GM21515 (cell line): ENCODE measurements at regions not wholly inside any gene's neighbourhood (a gene's known extent, or its start where the extent isn't known, plus 50 kb on each side); places are given as distances from the start of the nearest gene placed in this dataset.

Source experiments
- ATAC-seq: cut with Tn5 transposase; IDR thresholded peaks from one replicate; pipeline ENCODE4 v1.9.1; 2021; ENCODE audit not compliant: unreplicated experiment

GRCh38 chr14:98858561-98858960, 413.4 kb downstream of the BCL11B start:
- no peak for ATAC-seq

DNA sequence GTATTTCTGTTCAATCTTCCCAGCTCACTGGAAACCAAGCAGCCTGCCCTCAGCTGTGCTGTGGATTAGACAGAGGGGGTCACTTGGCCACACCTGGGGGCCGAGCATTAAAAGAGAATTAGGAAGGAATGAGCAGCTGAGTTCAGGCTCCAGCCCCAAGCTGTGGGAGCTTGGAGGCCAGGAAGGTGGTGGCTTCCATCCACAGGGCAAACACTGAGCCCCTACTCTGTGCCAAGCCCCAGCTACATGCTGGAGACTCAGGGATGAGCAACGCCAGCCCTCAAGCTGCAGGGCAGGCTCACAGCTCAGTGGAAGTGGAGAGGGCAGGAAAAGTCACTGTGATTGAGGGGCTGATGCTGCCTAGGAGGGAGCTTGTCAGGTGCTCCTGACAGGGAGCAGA, 412.7 kb downstream of the BCL11B start:
- no peak for ATAC-seq

GRCh38 chr14:98864211-98864610, 407.8 kb downstream of the BCL11B start:
- ATAC-seq, result no peak

DNA sequence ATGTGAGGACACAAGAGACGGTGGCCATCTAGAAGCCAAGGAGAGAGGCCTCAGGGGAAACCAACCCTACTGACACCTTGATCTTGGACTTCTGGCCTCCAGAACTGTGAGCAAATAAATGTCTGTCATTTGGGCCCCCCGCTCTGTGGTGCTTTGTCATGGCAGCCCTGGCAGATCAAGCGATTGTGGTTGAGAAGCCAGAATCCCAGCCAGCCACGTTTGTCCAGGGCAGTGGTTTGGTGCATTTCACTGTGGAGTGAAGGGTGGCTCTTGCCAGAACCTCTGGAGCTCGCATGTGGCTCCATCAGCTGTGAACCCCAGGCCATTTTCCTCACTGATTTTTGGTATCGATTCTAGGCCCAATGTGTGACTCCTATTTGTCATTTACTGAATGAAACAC, 404.9 kb downstream of the BCL11B start:
- ATAC-seq, result no peak

DNA sequence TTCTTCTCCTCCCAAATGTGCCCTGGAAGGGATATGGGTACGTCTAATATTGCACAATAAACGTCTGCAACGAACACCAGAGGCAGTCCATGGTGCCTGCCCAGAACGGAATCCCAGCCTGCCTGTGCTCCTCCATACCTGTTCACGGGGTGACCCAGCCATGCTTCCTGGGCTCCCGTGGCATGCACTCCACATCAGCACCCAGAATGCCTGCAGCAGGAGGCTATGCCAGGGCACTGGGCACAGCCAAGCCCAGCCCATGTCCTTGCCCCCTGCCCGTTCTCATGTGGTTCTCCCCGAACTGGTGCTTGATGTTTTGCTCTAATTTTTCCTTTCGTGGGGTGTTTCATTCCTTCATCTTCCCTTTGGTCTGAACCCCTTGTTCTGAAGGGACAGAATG, 404.3 kb downstream of the BCL11B start:
- ATAC-seq, result no peak

GRCh38 chr14:98868866-98869265, 403.1 kb downstream of the BCL11B start:
- ATAC-seq, result no peak

DNA sequence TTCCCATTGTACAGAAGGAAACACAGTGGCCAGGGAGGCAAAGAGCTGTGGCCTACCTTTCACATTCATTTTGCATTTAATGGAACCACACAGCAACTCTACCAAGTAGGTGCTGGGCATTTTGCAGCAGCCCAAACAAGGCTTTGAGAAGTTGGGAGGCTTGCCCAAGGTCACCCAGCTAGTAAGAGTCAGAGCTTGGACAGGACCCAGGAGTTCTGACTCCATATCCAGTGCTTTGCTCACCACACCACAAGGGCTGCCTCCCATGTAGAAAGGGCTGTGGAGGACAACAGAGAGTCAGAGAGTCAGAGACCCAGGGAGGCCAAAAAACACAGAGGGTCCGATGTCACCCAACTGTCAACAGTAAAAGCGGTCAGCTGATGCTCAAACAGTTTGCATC, 400.2 kb downstream of the BCL11B start:
- ATAC-seq, result no peak

DNA sequence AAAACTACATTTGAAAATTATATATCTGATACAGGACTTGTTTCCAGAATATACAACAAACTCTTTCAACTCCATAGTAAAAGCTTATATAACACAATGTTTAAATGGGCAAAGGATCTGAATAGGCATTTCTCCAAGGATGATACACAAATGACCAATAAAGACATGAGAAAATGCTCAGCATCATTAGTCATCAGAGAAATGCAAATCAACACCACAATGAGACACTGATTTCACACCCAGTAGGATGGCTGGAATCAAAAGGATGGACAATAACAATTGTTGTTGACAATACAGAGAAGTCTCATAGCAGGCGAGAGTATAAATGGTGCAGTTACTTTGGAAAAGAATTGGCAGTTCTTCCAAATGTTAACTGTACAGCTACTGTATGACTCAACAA, 394.9 kb downstream of the BCL11B start:
- ATAC-seq, result no peak

- no peak for ATAC-seq
Measured at GRCh38 chr14:98878282-98878681, 393.7 kb downstream of the BCL11B start.

- ATAC-seq, result no peak
Measured at GRCh38 chr14:98886982-98887381, 385.0 kb downstream of the BCL11B start.

- no peak for ATAC-seq
Measured at GRCh38 chr14:98888281-98888680, 383.7 kb downstream of the BCL11B start.

DNA sequence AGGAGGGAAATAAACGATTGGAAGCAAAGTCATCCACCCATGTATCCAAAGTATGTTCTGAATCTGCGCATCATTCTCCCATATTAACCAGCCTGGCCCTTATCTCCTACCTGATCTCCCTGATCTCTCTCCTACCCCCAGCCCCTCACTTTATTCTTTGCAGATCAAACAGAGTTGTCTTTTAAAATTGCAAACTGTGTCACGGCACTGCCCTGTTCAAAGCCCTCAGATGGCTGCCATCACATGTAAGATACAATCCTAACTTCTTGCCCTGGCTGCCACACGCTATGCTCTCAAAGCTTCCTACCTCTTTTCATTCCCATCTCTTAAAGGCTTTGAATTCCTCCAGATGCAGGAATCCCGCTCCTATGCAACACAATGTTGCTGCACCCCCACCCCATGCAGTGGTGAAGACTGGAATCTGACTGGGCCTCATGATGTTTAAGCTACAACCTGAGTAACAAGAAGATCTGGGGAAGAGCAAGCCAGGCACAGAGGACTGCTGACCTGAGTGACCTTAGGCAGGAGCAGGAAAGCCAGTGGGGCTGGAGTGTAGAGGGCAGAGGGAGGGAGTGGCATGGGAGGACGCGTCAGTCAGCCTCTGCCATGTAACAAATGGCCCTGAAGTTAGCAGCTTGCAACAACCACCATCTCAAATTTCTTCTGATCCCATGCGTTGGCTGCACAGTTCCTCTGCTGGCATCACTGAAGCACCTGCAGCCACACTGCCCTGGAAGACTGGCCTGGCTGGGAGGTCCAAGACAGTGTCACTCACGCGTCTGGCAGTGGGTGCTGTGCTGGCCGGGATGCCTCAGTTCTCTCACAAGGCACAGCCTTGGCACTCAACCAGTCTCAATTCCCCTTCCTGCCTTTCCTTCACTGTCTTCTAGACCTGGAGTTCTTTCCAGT, 382.8 kb downstream of the BCL11B start:
- ATAC-seq, result no peak

GRCh38 chr14:98889836-98890185, 382.2 kb downstream of the BCL11B start:
- no peak for ATAC-seq

GRCh38 chr14:98890556-98891340, 381.2 kb downstream of the BCL11B start:
- ATAC-seq, result no peak

GRCh38 chr14:98893675-98894074, 378.3 kb downstream of the BCL11B start:
- no peak for ATAC-seq

GRCh38 chr14:98894600-98894999, 377.4 kb downstream of the BCL11B start:
- ATAC-seq, result no peak

GRCh38 chr14:98896449-98896848, 375.5 kb downstream of the BCL11B start:
- no peak for ATAC-seq

DNA sequence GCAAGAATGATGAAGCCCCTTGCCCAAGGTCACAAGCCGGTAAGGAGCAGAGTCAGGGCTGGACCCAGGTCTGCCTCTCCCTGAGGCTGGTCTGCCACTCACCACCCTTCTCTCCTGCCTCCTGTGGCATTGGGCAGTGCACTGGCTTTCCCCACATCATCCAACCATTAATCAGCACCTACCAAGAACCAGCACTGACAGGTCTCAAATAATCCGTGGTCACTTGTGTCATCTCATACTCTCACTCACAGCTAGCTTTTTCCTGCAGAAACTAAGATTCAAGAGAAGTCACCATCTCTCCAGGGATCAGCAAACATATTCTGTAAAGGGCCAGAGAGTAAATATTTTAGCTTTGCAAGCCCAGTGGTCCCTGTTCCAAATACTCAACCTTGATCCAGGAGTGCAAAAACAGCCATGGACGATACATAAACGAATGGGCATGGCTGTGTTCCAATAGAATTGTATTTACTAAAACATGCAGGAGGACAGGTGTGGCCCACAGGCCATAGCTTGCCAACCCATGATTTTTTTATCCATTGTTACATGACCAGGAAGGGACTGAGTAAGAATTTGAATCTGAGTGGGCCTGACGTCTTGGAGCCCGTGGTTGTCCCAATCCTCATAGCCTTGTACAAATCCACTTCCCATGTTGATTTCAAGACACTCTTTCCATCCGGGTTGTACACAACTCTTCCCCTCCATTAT, 374.2 kb downstream of the BCL11B start:
- no peak for ATAC-seq

GRCh38 chr14:98899441-98899840, 372.6 kb downstream of the BCL11B start:
- no peak for ATAC-seq

DNA sequence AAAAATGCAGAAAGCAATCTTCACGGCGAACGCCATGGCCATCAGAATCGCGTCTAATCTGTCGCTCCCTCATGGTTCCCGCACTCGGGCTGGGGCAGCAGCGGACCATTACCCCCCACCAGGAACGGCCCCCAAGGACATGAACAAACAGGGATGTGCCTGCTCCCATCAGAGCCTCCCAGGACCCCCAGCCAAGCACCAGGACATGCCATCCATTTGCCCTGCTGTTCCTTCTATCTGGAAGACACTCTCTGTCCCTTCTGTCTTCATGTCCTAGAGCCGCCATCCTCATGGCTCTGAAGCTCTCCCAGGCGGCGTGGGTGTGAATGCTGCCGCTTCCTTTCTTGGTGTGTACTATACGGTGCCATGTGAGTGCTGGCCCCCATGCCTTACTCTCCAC, 371.8 kb downstream of the BCL11B start:
- no peak for ATAC-seq

- no peak for ATAC-seq
Measured at GRCh38 chr14:98900798-98901197, 371.2 kb downstream of the BCL11B start.
